B cell (primary cell): ENCODE measurements at regions not wholly inside any gene's neighbourhood (a gene's known extent, or its start where the extent isn't known, plus 50 kb on each side); places are given as distances from the start of the nearest gene placed in this dataset.

ENCODE experiments used
- EZH2 ChIP-seq: IDR thresholded peaks from 2 replicates; pipeline ENCODE4 v1.6.1; 2012; ENCODE audit warnings: borderline replicate concordance, low read depth, mild to moderate bottlenecking, moderate library complexity, low read length; ENCODE audit not compliant: insufficient read depth, poor library complexity, severe bottlenecking
- TF ChIP-seq, protein P1 (sequence below): fragments of 200-600 bp; IDR thresholded peaks from one replicate; pipeline ENCODE4 v1.8.0; 2022; ENCODE audit warnings: antibody characterized with exemption, mild to moderate bottlenecking

- TF ChIP-seq, protein P1, sequence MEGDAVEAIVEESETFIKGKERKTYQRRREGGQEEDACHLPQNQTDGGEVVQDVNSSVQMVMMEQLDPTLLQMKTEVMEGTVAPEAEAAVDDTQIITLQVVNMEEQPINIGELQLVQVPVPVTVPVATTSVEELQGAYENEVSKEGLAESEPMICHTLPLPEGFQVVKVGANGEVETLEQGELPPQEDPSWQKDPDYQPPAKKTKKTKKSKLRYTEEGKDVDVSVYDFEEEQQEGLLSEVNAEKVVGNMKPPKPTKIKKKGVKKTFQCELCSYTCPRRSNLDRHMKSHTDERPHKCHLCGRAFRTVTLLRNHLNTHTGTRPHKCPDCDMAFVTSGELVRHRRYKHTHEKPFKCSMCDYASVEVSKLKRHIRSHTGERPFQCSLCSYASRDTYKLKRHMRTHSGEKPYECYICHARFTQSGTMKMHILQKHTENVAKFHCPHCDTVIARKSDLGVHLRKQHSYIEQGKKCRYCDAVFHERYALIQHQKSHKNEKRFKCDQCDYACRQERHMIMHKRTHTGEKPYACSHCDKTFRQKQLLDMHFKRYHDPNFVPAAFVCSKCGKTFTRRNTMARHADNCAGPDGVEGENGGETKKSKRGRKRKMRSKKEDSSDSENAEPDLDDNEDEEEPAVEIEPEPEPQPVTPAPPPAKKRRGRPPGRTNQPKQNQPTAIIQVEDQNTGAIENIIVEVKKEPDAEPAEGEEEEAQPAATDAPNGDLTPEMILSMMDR: no peak
- no peak for TF ChIP-seq EZH2
These were observed 84.6 kb upstream of the PMFBP1 start for GRCh38 chr16:72256398-72257066.
